HG02943 (cell line): ENCODE measurements at regions not wholly inside any gene's neighbourhood (a gene's known extent, or its start where the extent isn't known, plus 50 kb on each side); places are given as distances from the start of the nearest gene placed in this dataset.

Source experiments
- ATAC-seq: cut with Tn5 transposase; IDR thresholded peaks from one replicate; pipeline ENCODE4 v1.9.1; 2021; ENCODE audit warnings: mild to moderate bottlenecking, low read depth, moderate library complexity; ENCODE audit not compliant: unreplicated experiment

- ATAC-seq, result no peak
These were observed 92.7 kb upstream of the PARD3B start for GRCh38 chr2:204452464-204453023.

- ATAC-seq, result no peak
These were observed 91.5 kb upstream of the PARD3B start for GRCh38 chr2:204453730-204454167.

- ATAC-seq, result no peak
These were observed 90.4 kb upstream of the PARD3B start for GRCh38 chr2:204454672-204455380.

- no peak for ATAC-seq
These were observed 76.4 kb upstream of the PARD3B start for GRCh38 chr2:204468746-204469429.

GRCh38 chr2:204470178-204470620 lies 75.1 kb upstream of the PARD3B start:
- ATAC-seq, result no peak

GRCh38 chr2:204470621-204471196 lies 74.6 kb upstream of the PARD3B start:
- no peak for ATAC-seq

DNA sequence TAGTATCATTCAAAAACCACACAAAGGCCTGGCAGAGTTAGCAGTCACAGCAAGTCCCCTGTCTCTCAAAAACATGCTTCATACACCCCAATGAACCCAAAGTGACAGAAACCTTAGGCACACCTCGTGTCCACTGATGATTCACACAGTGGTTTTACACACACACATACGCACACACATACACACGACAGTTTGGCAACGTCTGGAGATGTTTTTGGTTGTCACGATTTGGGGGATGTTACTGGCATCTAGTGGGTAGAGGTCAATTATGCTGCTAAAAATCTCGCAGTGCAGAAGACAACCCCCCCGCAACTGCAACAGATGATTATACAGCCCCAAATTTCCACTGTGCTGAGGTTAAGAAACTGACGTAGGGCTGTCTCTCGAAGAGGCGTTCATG lies 72.9 kb upstream of the PARD3B start:
- no peak for ATAC-seq

DNA sequence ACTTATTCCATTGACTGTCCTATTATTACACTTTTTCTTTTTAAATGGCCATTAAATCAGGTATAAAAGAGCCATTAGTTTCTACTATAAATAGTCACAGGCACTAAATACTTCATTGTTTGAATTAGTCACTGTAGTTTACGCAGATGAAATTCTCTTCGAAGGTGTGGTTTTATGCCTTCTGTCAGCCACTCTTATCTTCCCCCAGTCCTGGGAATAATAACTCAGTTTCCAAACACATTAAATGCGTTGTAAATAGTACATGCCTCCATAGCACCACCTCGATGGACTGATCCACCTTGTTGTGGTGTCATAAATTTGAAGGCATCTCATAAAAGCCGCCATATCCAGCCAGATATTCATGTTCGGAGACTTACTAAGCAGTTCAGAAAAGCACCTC lies 72.1 kb upstream of the PARD3B start:
- ATAC-seq, result no peak

DNA sequence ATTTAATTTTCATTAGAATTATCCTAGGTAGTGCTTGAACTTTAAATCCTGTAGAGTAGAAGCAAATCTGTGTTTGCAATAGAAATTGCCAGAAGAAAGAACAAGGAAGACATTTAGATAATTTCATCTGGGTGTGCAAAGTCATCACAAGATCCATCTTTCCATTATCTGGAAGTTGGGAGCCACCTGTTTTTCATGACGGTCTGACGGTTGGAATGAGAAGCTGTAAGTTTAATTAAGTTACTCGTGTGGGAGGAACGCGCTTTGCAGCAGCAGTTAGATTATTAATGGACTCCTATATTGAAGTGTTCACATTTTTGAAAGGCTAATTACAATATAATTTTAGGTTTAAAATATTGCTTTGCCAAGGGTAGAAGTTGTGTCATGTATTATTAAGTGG lies 69.9 kb upstream of the PARD3B start:
- ATAC-seq, result no peak

DNA sequence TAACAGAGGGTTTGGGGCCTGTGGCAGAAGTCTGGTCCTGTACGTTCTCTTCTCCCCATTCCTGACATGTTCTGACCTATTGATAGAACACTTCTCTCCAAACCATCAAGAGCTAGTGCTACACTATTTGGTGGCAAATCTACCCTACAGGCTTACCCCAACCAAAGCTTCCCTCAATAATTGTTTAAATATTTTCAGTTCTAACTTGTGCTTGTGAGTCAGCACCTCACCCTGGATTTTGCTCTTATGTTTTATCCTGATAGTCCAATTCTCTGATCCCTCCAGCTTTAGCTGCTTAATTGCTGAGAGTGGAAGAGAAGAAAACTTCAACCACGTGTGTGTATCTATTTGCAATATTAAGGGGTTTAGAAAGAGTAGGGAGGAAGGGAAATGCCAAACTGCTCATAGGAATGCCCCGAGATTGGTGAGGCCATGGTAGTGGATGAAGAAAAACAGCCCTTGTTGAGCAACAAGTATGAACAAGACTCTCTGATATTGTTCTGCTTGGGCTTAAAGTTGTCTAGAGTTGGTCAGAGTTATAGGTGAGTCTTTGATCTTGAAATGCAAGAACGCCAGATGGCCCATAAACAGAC lies 67.8 kb upstream of the PARD3B start:
- ATAC-seq, result no peak

- ATAC-seq, result no peak
These were observed 65.7 kb upstream of the PARD3B start for GRCh38 chr2:204479557-204479956.

DNA sequence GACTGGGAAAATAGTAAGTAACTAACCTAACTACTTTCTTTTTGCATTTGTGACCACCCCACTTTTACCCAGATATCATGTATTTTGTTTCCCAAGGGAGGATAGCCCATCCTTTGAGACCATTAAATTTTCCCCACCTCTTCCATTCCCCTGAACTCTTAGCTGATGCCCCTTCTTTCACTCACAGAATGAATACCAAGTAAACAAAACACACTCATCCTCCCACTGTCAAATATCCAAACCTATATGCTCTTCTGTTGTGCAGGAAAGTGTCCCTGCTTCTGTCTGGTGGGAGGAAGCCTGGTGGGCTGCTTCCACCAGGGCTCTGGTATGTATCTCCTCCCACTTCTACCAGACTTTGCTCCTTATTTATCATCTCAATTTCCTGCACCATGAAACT lies 64.6 kb upstream of the PARD3B start:
- ATAC-seq, result no peak

- no peak for ATAC-seq
These were observed 61.6 kb upstream of the PARD3B start for GRCh38 chr2:204483608-204484081.

DNA sequence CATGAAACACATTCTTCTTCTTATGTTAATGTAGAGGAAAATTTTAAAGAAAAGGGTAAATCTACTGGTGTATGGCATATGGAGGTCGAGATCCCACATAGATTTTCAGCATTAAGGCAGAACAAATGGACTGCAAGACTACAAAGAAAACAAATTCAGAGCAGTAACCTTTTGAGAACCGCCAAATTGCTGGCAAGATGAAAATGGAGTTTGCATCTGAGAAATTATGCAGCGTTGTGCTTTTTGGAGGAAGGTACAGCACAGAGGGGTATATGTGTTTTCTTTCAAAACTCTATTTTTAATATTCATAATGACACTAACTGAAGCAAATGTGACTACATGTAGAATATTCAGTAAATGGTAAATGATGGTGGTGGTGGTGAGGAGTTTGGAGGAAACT lies 59.0 kb upstream of the PARD3B start:
- ATAC-seq, result no peak

DNA sequence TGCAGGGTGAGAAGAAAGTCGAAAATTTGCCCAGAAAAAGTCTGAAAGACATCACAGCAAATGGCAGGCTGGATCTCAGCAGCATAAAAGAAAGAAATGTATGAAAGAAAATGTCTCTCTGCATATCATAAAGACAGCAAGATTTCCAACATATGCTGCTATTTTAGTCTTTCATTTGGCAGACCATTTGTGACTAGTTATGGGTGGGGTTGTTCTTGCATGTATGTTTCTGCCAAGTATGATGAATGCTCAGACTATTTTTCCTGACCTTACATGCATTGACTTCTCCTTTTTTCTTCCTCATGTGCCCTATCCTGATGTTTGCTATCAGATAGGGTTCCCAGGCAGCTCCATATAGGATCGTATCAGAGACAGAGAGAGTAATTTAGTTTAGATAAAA lies 58.5 kb upstream of the PARD3B start:
- no peak for ATAC-seq

DNA sequence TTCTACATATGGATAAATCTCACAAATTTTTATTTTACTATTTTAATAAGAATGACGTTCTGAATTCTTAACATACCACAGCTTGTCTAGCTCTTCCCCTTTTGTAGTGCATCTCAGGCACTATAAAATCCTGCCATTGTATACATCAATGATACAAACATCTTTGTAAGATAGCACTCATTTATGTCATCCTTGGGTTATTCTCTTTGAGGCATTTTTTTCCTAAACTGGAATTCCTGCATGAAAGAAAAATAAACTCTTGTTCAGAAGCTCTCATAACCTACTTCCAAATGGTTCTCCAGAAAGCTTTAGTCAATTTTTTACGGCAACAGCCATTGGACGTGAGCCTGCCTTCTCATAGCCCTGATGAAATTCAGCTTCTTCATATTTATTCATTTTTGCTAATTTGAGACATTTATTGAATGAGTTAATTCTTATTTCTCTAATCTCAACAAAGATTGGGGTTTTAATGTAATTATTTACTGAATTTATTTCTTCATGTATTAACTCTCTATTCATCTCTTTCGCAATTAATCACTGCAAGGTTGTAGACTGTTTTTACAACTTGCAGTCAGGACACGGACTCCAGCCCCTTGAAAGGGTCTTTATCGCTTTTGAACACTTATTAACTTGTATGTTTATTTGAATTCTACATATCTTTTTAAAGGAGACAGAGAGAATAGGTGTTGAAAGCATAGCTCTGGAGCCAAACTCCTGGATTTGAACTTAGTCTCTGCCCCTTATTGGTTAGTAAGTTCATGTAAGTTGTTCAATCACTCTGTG lies 57.6 kb upstream of the PARD3B start:
- no peak for ATAC-seq

DNA sequence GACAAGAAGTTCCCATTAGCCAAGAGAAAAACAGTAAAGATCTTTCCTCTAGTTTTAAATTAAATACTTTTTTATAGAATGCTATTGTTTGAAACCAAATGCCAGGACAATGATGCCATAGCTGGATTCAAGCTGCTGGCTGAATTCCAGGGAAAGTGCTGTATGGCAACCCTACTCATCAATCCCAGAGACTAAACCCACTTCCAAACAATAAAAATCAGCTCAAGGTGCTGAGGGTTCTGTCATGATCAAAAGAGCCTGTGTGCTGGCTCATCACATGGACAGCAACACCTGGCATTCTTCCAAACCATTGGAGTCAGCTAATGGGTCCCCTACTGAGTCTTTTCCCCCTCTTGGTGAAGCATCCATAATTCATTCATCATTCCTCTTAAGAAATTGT lies 53.7 kb upstream of the PARD3B start:
- no peak for ATAC-seq

DNA sequence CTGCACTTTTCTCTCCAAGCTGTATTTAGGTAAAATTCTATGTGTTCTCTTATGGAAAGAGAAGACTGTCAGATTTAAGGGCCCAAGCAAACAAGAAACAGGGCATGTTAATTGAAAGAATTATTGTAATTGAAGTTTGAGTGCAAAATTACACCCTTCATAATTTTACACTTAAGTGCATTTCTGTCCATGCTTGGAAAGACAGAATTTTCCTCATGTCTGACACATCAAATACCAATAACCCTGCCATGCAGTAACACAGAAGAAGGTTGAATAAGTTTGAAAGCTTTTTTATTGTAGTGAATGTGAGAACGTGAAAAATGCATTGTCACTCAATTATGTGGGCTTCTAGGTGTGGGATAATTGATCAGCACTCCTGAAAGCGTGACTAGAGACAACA lies 52.9 kb upstream of the PARD3B start:
- no peak for ATAC-seq

DNA sequence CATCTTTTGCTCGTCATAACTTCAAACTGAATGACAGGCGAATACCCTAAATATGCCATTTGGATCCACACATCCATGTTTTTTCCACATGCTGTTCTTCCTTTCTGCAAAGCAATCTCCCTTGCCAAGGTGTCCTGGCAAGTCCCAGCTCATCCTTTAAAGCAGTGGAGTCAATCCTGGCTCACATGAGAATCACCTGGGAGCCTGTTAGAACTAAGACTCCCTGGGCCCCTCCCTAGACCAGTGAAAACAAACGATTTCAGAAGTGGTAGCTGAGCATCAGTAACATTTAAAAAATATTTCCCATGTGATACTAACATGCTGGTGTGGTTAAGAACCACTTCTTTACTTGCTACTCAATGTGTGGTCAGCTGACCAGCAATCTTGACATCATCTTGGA lies 50.6 kb upstream of the PARD3B start:
- no peak for ATAC-seq

- no peak for ATAC-seq
These were observed 49.9 kb upstream of the PARD3B start for GRCh38 chr2:204495381-204495780.
